ENCODE measurements at regions not wholly inside any gene's neighbourhood (a gene's known extent, or its start where the extent isn't known, plus 50 kb on each side); places are given as distances from the start of the nearest gene placed in this dataset.
"Not testable (repeated sequence)": the region's sequence is repeated elsewhere in the genome, so short reads cannot be mapped to it uniquely, and the experiment has no call there.

GRCh38 chr1:38204698-38205097 lies 158.1 kb upstream of the POU3F1 start:
- DNase-seq: no peak

GRCh38 chr1:38203441-38203840 lies 156.8 kb upstream of the POU3F1 start:
- DNase-seq: no peak

- no peak for DNase-seq
These were observed 154.8 kb upstream of the POU3F1 start for GRCh38 chr1:38201431-38201830.

GRCh38 chr1:38198621-38199020 lies 152.0 kb upstream of the POU3F1 start:
- DNase-seq: no peak

GRCh38 chr1:38198099-38198498 lies 151.5 kb upstream of the POU3F1 start:
- DNase-seq: no peak

GRCh38 chr1:38197312-38198061 lies 150.9 kb upstream of the POU3F1 start:
- DNase-seq: no peak

GRCh38 chr1:38194472-38194871 lies 147.9 kb upstream of the POU3F1 start:
- no peak for DNase-seq

- DNase-seq: no peak
These were observed 146.4 kb upstream of the POU3F1 start for GRCh38 chr1:38193040-38193439.

- DNase-seq: no peak
These were observed 144.9 kb upstream of the POU3F1 start for GRCh38 chr1:38191461-38191860.

GRCh38 chr1:38190983-38191382 lies 144.4 kb upstream of the POU3F1 start:
- DNase-seq: no peak

GRCh38 chr1:38187552-38187951 lies 141.0 kb upstream of the POU3F1 start:
- no peak for DNase-seq

GRCh38 chr1:38186566-38186965 lies 140.0 kb upstream of the POU3F1 start:
- no peak for DNase-seq

- DNase-seq: no peak
These were observed 139.3 kb upstream of the POU3F1 start for GRCh38 chr1:38185913-38186312.

- DNase-seq: no peak
These were observed 137.2 kb upstream of the POU3F1 start for GRCh38 chr1:38183747-38184146.

GRCh38 chr1:38183096-38183495 lies 136.5 kb upstream of the POU3F1 start:
- DNase-seq: no peak

GRCh38 chr1:38180388-38180787 lies 133.8 kb upstream of the POU3F1 start:
- DNase-seq: not testable (repeated sequence)

- no peak for DNase-seq
These were observed 132.9 kb upstream of the POU3F1 start for GRCh38 chr1:38179483-38179882.

- no peak for DNase-seq
These were observed 131.6 kb upstream of the POU3F1 start for GRCh38 chr1:38178216-38178615.

- DNase-seq: no peak
These were observed 128.5 kb upstream of the POU3F1 start for GRCh38 chr1:38175121-38175520.

- DNase-seq: no peak
These were observed 127.3 kb upstream of the POU3F1 start for GRCh38 chr1:38173848-38174247.

GRCh38 chr1:38173157-38173831 lies 126.7 kb upstream of the POU3F1 start:
- no peak for DNase-seq

GRCh38 chr1:38169121-38169520 lies 122.5 kb upstream of the POU3F1 start:
- DNase-seq: no peak

GRCh38 chr1:38168365-38168764 lies 121.8 kb upstream of the POU3F1 start:
- no peak for DNase-seq

- DNase-seq: no peak
These were observed 119.9 kb upstream of the POU3F1 start for GRCh38 chr1:38166461-38166860.

Data from stimulated activated CD4-positive, alpha-beta T cell treated with anti-CD3 and anti-CD28 coated beads, Interleukin-4, amount 100 ng/mL, for 24 hours (primary cell).